Colonic mucosa (tissue), 4 donors: ENCODE measurements at regions not wholly inside any gene's neighbourhood (a gene's known extent, or its start where the extent isn't known, plus 50 kb on each side); places are given as distances from the start of the nearest gene placed in this dataset.

Experiments used
- DNase-seq: peaks from one replicate; pipeline ENCODE4 v3.0.0-alpha.2; 2020
- H3K27ac ChIP-seq: fragments of 200-600 bp; one replicate; pipeline ENCODE4 v1.8.0; 2021
- H3K27me3 ChIP-seq: fragments of 200-600 bp; one replicate; pipeline ENCODE4 v1.8.0; 2021
- H3K36me3 ChIP-seq: fragments of 200-600 bp; one replicate; pipeline ENCODE4 v1.8.0; 2021
- H3K4me1 ChIP-seq: fragments of 200-600 bp; one replicate; pipeline ENCODE4 v1.8.0; 2021; ENCODE audit warnings: mild to moderate bottlenecking
- H3K4me3 ChIP-seq: fragments of 200-600 bp; one replicate; pipeline ENCODE4 v1.8.0; 2021
- H3K9ac ChIP-seq, 2 donors: one replicate each; pipeline ENCODE4 v1.7.0; 2013; ENCODE audit warnings: control low read depth in 2 of 2, low read depth in 2 of 2, low read length in 2 of 2
- H3K9me3 ChIP-seq: fragments of 200-600 bp; one replicate; pipeline ENCODE4 v1.8.0; 2021
- CTCF ChIP-seq: fragments of 200-600 bp; IDR thresholded peaks from one replicate; pipeline ENCODE4 v1.8.0; 2022; ENCODE audit warnings: antibody characterized with exemption, mild to moderate bottlenecking
- intact Hi-C: fragments of 100-400 bp; cut with DNase I; formaldehyde crosslinking; loops from one replicate; pipeline ENCODE4 v1.14.1; 2022
- donor health status: healthy.
- donor health status: DM: no; HTN: no; CAD: no.
- donor health status: DM: no; HTN: no; CAD: no.

GRCh38 chr19:33998302-33998701, 174.0 kb upstream of the LSM14A start:
- Histone ChIP-seq H3K27ac (no peak overlapping the region), H3K27me3 (no peaks in the 10 kb centered on the region), H3K36me3 (no peaks in the 10 kb centered on the region), H3K9ac (no peak overlapping the region), H3K9me3 (no peaks in the 10 kb centered on the region), H3K4me1 (no peaks in the 10 kb centered on the region), H3K4me3 (no peak overlapping the region)
- no peak for TF ChIP-seq CTCF
- no peak for DNase-seq
- intact Hi-C loops: no loop called here

DNA sequence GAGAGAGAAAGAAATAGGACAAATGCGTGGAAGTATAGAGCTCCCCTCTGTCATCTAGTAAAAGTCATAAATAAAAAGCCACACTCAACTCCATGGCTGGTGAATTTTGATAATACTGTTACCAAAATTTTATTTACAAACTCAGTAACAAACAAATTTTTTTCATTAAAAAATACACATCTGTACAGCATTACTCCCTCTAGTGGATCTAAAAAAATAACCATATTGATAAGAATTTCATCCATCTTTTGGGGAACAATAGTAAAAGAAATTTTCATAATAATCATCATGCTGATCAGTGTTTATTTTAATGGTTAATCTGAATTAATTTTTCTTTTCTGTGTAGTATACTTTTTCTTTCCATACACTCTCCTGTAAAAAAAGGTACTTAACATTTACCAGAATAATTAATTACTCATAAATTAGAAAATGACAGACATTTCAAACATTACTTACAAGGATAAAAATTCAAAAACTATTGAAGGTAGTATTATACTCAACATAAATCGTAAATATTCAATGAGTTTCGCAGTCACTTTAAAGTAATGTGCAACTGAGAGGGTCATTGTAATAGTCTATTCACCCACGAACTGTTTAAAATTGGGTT, 173.5 kb upstream of the LSM14A start:
- TF ChIP-seq CTCF: peak; percentile 23
- Histone ChIP-seq H3K4me1 (no peaks in the 10 kb centered on the region), H3K27me3 (no peaks in the 10 kb centered on the region), H3K4me3 (no peak overlapping the region), H3K36me3 (no peaks in the 10 kb centered on the region), H3K9ac (no peak overlapping the region), H3K9me3 (no peaks in the 10 kb centered on the region), H3K27ac (no peak overlapping the region)
- intact Hi-C loops: no loop called here
- no peak for DNase-seq

DNA sequence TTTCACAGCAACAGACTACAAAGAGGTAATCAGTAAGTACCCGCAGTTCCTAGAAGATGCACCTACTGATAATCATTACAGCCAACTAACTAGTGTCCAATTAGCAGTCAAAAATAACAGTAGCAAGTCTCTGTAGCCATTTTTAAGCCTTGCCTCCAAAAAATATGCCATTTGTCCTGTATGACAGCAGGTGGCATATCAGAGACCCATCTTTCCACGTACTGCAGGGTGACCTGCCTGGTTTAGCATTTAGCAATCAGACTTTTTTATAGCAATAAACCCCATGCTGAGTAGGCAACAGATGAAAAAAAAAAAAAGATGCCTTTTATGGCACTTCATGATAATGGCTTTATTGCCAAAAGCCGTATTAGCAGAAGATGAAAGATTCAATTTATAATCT, 155.3 kb upstream of the LSM14A start:
- no peak for TF ChIP-seq CTCF
- H3K27me3 ChIP-seq: peaks cover 4% of the 10 kb centered on the region
- H3K27ac ChIP-seq: no peak overlapping the region
- H3K4me1 ChIP-seq: no peaks in the 10 kb centered on the region
- H3K4me3 ChIP-seq: no peak overlapping the region
- no peaks in the 10 kb centered on the region for H3K9me3 ChIP-seq
- intact Hi-C loops: no loop called here
- no peak overlapping the region for H3K9ac ChIP-seq
- no peaks in the 10 kb centered on the region for H3K36me3 ChIP-seq
- no peak for DNase-seq

- no peaks in the 10 kb centered on the region for H3K9me3 ChIP-seq
- no peak overlapping the region for H3K4me3 ChIP-seq
- no peak overlapping the region for H3K9ac ChIP-seq
- intact Hi-C loops: no loop called here
- TF ChIP-seq CTCF: no peak
- no peak for DNase-seq
- no peaks in the 10 kb centered on the region for H3K4me1 ChIP-seq
- no peak overlapping the region for H3K27ac ChIP-seq
- H3K36me3 ChIP-seq: no peaks in the 10 kb centered on the region
- H3K27me3 ChIP-seq: peaks cover 4% of the 10 kb centered on the region
Measured at GRCh38 chr19:34017601-34018000, 154.7 kb upstream of the LSM14A start.

DNA sequence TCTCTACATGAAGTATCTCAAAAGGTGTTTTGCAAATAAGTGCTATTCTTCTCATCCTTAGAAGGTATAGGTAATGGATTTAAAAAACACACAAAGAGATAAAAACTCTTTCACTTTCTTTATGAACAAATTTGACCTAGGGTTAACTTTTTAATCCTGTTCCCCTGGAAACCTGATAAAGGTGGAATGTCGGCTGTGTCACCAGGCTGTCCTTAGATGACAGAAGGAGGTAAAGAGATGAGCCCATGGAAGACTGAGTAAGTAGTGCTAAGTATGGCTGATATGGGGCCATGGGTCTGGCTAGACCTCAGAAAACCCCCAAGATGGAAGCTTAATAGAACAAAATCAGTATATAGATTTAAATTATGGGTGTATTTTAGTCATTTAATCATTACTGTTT, 153.8 kb upstream of the LSM14A start:
- H3K9ac ChIP-seq: no peak overlapping the region
- H3K4me1 ChIP-seq: no peaks in the 10 kb centered on the region
- intact Hi-C loops: no loop called here
- H3K4me3 ChIP-seq: no peak overlapping the region
- H3K9me3 ChIP-seq: no peaks in the 10 kb centered on the region
- H3K27ac ChIP-seq: no peak overlapping the region
- DNase-seq: no peak
- H3K36me3 ChIP-seq: no peaks in the 10 kb centered on the region
- H3K27me3 ChIP-seq: peaks cover 4% of the 10 kb centered on the region
- TF ChIP-seq CTCF: no peak
